ENCODE measurements at regions not wholly inside any gene's neighbourhood (a gene's known extent, or its start where the extent isn't known, plus 50 kb on each side); places are given as distances from the start of the nearest gene placed in this dataset.

DNA sequence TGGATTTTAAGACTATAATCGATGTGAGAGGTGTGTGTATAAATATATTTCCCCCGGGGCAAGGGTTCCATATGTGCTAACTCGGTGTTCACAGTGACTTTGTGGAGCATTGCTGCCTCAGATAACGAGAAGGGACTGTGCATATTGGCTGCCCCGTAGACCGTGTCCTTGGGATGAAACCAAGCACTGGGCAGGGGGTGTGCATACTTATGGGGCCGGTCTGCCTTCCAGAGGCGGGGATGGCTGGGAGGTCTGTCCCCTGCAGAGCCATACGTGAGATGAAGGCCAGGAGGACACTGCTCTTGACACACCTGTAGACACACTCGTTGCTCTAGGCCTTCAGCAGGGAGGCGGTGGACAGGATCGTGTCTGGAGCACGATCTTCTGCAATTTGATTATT, 56.0 kb upstream of the ZNF354A start:
- TF ChIP-seq, protein P1, sequence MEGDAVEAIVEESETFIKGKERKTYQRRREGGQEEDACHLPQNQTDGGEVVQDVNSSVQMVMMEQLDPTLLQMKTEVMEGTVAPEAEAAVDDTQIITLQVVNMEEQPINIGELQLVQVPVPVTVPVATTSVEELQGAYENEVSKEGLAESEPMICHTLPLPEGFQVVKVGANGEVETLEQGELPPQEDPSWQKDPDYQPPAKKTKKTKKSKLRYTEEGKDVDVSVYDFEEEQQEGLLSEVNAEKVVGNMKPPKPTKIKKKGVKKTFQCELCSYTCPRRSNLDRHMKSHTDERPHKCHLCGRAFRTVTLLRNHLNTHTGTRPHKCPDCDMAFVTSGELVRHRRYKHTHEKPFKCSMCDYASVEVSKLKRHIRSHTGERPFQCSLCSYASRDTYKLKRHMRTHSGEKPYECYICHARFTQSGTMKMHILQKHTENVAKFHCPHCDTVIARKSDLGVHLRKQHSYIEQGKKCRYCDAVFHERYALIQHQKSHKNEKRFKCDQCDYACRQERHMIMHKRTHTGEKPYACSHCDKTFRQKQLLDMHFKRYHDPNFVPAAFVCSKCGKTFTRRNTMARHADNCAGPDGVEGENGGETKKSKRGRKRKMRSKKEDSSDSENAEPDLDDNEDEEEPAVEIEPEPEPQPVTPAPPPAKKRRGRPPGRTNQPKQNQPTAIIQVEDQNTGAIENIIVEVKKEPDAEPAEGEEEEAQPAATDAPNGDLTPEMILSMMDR (conservative IDR thresholded peaks at IDR 0.05; ENCODE audit: low read length): no peak
- no peak for DNase-seq (ENCODE audit: low read depth)
- no peak overlapping the region for H3K4me3 ChIP-seq (ENCODE audit: low read length)

DNA sequence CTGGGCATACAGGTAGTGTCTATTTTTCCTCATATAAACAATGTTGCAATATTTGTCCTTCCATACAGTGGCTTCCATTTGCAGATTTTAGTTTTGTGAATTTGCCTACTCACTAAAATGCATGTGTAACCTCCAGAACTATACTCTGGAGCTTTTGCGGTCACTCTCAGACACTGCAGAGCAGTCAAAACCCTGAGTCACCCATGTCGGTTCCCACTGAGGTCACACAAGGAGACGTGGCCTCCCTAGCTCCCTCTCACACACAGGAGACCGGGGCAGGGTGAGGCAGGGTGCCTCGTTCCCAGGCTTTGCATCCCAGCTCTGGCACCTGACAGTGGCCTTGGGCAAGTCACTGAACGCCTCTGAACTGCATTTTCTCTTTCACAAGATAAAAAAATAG, 55.5 kb upstream of the ZNF354A start:
- H3K4me3 ChIP-seq (ENCODE audit: low read length): no peak overlapping the region
- DNase-seq (ENCODE audit: low read depth): peak; percentile 40
- TF ChIP-seq, protein P1 (conservative IDR thresholded peaks at IDR 0.05; ENCODE audit: low read length): no peak

DNA sequence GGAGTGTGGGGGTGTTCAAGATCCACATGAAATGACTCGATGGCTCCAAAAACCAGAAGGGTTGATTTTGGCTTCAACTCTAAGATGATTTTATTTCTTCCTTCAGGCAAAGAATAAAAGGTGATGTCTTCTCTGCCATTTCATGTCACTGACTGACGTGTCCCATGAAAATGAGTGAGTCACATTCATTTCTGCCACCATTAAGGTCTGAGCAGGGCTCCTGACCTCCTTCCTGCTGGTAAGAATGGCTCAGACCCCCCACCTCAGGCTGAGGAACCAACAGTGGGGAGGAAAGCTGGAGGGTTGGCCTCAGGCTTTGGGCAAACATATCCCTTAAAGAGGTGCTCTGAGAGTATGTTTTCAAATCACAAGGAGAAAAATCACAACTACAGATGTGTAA, 53.9 kb upstream of the ZNF354A start:
- H3K4me3 ChIP-seq (ENCODE audit: low read length): no peak overlapping the region
- no peak for DNase-seq (ENCODE audit: low read depth)
- TF ChIP-seq, protein P1 (conservative IDR thresholded peaks at IDR 0.05; ENCODE audit: low read length): no peak

DNA sequence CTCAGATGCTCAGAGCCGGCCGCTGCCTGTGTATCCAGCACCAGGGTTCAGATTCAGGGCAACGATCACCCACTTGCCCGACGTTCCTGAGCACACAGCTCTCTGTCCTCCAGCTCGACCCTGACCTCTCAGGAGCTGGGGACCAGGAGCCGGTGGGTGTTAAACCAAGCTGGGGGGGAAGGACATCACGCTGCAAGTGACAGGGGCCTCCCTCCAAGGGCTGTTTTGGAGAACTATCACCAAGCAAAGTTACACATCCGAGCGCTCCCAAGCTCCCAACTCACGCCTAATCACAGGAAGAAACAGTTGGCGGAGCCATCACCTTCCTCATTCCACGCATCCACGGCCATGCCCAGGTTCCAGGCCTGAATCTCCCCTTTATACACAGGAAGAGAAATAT, 51.5 kb upstream of the ZNF354A start:
- TF ChIP-seq, protein P1 (conservative IDR thresholded peaks at IDR 0.05; ENCODE audit: low read length): no peak
- no peak for DNase-seq (ENCODE audit: low read depth)
- no peak overlapping the region for H3K4me3 ChIP-seq (ENCODE audit: low read length)

DNA sequence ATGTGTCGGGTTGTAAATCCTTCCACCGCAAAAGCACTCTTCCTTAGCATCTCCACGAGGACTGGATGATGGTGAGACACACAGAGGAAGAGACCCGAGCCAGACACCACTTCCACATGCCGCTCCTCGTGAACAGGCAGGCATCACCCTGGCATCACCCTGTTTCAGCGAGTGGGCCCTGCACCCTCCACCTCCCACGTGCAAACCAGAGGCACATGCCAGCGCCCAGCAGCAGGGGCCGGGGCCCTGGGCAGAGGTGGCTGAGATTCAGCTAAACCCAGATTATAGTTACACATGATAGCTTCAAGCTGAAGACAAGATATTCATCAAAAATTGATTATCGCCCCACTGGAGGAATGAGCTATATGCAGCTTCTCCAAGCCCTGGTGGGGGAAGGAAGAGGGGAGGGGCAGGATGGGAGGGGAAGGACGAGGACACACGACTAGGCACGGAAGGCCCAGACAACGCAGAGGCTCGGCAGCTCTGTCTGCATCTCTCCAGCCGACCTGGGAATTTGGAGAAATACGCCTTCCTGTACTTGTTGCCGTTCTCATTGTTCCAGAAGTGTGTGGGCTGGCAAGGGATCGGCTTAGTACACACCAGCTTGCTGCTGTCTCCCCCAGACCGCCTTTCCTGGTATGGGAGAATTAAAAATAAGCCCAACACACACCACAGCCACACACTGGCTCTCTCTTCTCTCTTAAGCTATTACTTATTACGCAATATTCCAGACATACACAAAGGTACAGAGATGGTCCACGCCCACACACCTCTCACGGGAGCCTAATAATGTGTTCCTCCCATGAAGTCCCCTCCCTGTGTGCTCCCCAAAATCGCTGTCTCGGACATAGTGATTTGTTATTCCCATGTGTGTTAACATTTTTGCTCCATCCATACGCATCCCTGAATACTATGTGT, 50.4 kb upstream of the ZNF354A start:
- no peak overlapping the region for H3K4me3 ChIP-seq (ENCODE audit: low read length)
- no peak for DNase-seq (ENCODE audit: low read depth)
- TF ChIP-seq, protein P1 (conservative IDR thresholded peaks at IDR 0.05; ENCODE audit: low read length): no peak
